PFSK-1 (cell line): ENCODE measurements at regions not wholly inside any gene's neighbourhood (a gene's known extent, or its start where the extent isn't known, plus 50 kb on each side); places are given as distances from the start of the nearest gene placed in this dataset.

Experiments
- POLR2AphosphoS5 ChIP-seq: IDR thresholded peaks from 2 replicates; pipeline ENCODE4 v1.6.1; 2012; ENCODE audit warnings: low read depth, mild to moderate bottlenecking, control low read depth, low read length, moderate library complexity
- REST ChIP-seq, 2 experiments: IDR thresholded peaks; 2 replicates each; pipeline versions ENCODE4 v1.6.1 to v1.8.0; 2011 to 2012; ENCODE audit warnings: low read depth in 2 of 2, low read length in 2 of 2, control low read depth in 1 of 2, inconsistent platforms in 1 of 2, mild to moderate bottlenecking in 1 of 2, moderate library complexity in 1 of 2; ENCODE audit not compliant: insufficient read depth in 1 of 2
- SIN3A ChIP-seq: IDR thresholded peaks from 2 replicates; pipeline ENCODE4 v1.6.1; 2012; ENCODE audit warnings: mild to moderate bottlenecking, low read length, moderate library complexity, borderline replicate concordance; ENCODE audit not compliant: insufficient read depth
- TAF1 ChIP-seq: IDR thresholded peaks from 2 replicates; pipeline ENCODE4 v1.6.1; 2012; ENCODE audit warnings: low read length, control low read depth, borderline replicate concordance; ENCODE audit not compliant: insufficient read depth

GRCh38 chr4:156439576-156440200, 486.0 kb upstream of the CTSO start:
- TF ChIP-seq SIN3A = no peak
- TF ChIP-seq REST (IDR thresholded peaks at IDR 0.05; ENCODE audit: insufficient read depth in 1 of 2, low read depth in 2 of 2, low read length in 2 of 2) = no peak
- TF ChIP-seq TAF1 = no peak
- TF ChIP-seq POLR2AphosphoS5 = no peak
